ENCODE measurements at regions not wholly inside any gene's neighbourhood (a gene's known extent, or its start where the extent isn't known, plus 50 kb on each side); places are given as distances from the start of the nearest gene placed in this dataset.

DNA sequence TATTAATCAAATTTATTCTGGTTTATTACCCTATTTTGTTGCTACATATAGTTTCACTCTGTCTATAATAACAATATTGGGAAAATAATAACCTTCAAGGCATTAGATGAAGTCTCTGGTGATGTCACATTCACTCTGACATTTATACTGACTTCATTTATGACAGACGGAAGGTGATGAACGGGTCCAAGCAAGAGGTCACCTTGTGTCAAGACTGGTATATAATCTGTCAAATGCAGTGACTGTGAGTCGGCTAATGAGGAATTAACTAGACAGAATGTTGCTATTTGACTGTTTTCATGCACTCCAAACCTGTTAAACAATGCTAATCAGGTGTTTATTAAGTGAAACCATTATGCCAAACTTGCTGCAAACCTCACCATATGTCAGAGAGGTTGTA, 800.5 kb upstream of the KLHL1 start:
- FAIRE-seq: no peak
- no peak overlapping the region for H3K4me3 ChIP-seq (ENCODE audit: low read depth, low read length)
- no peaks in the 10 kb centered on the region for H3K27me3 ChIP-seq (ENCODE audit: control insufficient read depth, insufficient read depth, low read length)
- no peaks in the 10 kb centered on the region for H3K36me3 ChIP-seq (ENCODE audit: control insufficient read depth, insufficient read depth, low read length)
- no peak for DNase-seq (ENCODE audit: low read depth)
- TF ChIP-seq, protein P1, sequence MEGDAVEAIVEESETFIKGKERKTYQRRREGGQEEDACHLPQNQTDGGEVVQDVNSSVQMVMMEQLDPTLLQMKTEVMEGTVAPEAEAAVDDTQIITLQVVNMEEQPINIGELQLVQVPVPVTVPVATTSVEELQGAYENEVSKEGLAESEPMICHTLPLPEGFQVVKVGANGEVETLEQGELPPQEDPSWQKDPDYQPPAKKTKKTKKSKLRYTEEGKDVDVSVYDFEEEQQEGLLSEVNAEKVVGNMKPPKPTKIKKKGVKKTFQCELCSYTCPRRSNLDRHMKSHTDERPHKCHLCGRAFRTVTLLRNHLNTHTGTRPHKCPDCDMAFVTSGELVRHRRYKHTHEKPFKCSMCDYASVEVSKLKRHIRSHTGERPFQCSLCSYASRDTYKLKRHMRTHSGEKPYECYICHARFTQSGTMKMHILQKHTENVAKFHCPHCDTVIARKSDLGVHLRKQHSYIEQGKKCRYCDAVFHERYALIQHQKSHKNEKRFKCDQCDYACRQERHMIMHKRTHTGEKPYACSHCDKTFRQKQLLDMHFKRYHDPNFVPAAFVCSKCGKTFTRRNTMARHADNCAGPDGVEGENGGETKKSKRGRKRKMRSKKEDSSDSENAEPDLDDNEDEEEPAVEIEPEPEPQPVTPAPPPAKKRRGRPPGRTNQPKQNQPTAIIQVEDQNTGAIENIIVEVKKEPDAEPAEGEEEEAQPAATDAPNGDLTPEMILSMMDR (IDR thresholded peaks at IDR 0.05; ENCODE audit: insufficient read depth, low read length, severe bottlenecking): no peak

GRCh38 chr13:70905035-70905434, 796.8 kb upstream of the KLHL1 start:
- Histone ChIP-seq H3K36me3 (ENCODE audit: control insufficient read depth, insufficient read depth, low read length) (no peaks in the 10 kb centered on the region), H3K27me3 (ENCODE audit: control insufficient read depth, insufficient read depth, low read length) (no peaks in the 10 kb centered on the region), H3K4me3 (ENCODE audit: low read depth, low read length) (no peak overlapping the region)
- DNase-seq (ENCODE audit: low read depth) (peak; percentile 32), FAIRE-seq (no peak)
- TF ChIP-seq, protein P1 (IDR thresholded peaks at IDR 0.05; ENCODE audit: insufficient read depth, low read length, severe bottlenecking): no peak

GRCh38 chr13:70896136-70896535, 787.9 kb upstream of the KLHL1 start:
- TF ChIP-seq, protein P1 (IDR thresholded peaks at IDR 0.05; ENCODE audit: insufficient read depth, low read length, severe bottlenecking): no peak
- H3K4me3 ChIP-seq (ENCODE audit: low read depth, low read length): no peak overlapping the region
- FAIRE-seq: no peak
- no peaks in the 10 kb centered on the region for H3K36me3 ChIP-seq (ENCODE audit: control insufficient read depth, insufficient read depth, low read length)
- H3K27me3 ChIP-seq (ENCODE audit: control insufficient read depth, insufficient read depth, low read length): no peaks in the 10 kb centered on the region
- no peak for DNase-seq (ENCODE audit: low read depth)

DNA sequence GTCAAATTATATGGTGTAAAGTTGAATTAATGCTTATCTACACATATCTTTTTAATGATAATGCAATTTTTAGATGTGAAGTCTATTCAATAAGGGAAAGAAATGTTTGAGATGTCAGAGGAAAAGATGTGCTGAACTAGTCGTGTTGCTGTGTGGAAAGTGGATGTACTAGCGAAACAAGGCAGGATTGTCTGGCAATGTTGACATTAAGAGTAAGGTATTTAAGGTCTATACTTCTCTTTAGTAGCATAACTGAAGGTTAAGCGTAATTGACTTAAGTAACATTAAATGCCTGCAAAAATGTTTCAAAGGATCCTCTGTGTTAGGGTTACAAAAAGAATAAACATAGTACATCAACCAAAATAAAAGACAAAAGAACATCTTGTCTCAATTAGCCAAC, 787.3 kb upstream of the KLHL1 start:
- Histone ChIP-seq H3K36me3 (ENCODE audit: control insufficient read depth, insufficient read depth, low read length) (no peaks in the 10 kb centered on the region), H3K27me3 (ENCODE audit: control insufficient read depth, insufficient read depth, low read length) (no peaks in the 10 kb centered on the region), H3K4me3 (ENCODE audit: low read depth, low read length) (no peak overlapping the region)
- no peak for FAIRE-seq
- no peak for DNase-seq (ENCODE audit: low read depth)
- TF ChIP-seq, protein P1 (IDR thresholded peaks at IDR 0.05; ENCODE audit: insufficient read depth, low read length, severe bottlenecking): no peak

DNA sequence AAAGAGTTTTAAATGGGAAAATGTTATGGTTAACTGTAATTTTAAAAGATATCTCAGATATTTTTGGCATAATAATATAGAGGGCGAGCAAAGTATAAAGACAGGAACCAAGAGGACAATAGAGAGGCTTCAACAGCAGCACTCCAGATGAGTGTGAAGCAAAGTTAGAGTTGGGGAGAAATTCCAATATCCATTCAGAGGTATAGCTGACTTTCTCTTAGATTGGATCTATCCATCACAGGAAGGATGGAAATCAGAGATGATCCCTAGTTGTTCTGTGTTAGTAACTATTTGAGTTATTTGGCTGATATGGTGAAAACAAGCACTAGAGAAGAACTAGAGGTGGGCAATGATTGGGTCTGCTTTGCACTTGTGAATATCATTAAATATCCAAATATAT, 786.0 kb upstream of the KLHL1 start:
- Histone ChIP-seq H3K4me3 (ENCODE audit: low read depth, low read length) (no peak overlapping the region), H3K36me3 (ENCODE audit: control insufficient read depth, insufficient read depth, low read length) (no peaks in the 10 kb centered on the region), H3K27me3 (ENCODE audit: control insufficient read depth, insufficient read depth, low read length) (no peaks in the 10 kb centered on the region)
- DNase-seq (ENCODE audit: low read depth) (no peak), FAIRE-seq (no peak)
- TF ChIP-seq, protein P1 (IDR thresholded peaks at IDR 0.05; ENCODE audit: insufficient read depth, low read length, severe bottlenecking): no peak

DNA sequence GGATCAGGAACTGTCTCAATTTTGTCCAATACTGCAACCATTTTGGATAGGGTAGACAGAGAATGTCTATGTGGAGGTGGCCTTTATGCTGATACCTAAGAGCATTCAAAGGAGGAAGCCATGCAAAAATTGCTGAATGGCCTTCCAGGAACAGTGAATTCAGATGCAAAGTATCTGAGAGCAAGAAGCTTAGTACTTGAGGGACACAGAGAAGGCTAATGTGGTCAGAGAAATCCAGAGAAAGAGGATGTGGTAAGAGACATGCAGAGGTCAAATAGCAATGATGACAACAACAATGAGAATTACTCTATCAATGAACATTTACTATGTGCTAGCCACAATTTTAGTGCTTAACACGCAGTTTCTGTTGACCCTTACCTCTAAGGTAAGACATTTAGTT, 785.6 kb upstream of the KLHL1 start:
- TF ChIP-seq, protein P1 (IDR thresholded peaks at IDR 0.05; ENCODE audit: insufficient read depth, low read length, severe bottlenecking): no peak
- FAIRE-seq (no peak), DNase-seq (ENCODE audit: low read depth) (no peak)
- H3K36me3 ChIP-seq (ENCODE audit: control insufficient read depth, insufficient read depth, low read length): no peaks in the 10 kb centered on the region
- no peaks in the 10 kb centered on the region for H3K27me3 ChIP-seq (ENCODE audit: control insufficient read depth, insufficient read depth, low read length)
- H3K4me3 ChIP-seq (ENCODE audit: low read depth, low read length): no peak overlapping the region

Data from bronchial epithelial cell (primary cell).